HG02678 (cell line): ENCODE measurements at regions not wholly inside any gene's neighbourhood (a gene's known extent, or its start where the extent isn't known, plus 50 kb on each side); places are given as distances from the start of the nearest gene placed in this dataset.

ENCODE experiments used
- ATAC-seq: cut with Tn5 transposase; IDR thresholded peaks from one replicate; pipeline ENCODE4 v1.9.1; 2021; ENCODE audit warnings: mild to moderate bottlenecking, moderate library complexity; ENCODE audit not compliant: unreplicated experiment

- no peak for ATAC-seq
These were observed 590.3 kb upstream of the C9orf72 start for GRCh38 chr9:28163619-28164018.

- ATAC-seq: no peak
These were observed 592.9 kb upstream of the C9orf72 start for GRCh38 chr9:28166179-28166578.

- no peak for ATAC-seq
These were observed 603.9 kb upstream of the C9orf72 start for GRCh38 chr9:28177142-28177541.

GRCh38 chr9:28177925-28178324, 604.6 kb upstream of the C9orf72 start:
- no peak for ATAC-seq

GRCh38 chr9:28179893-28180292, 606.6 kb upstream of the C9orf72 start:
- ATAC-seq: no peak

- ATAC-seq: no peak
These were observed 617.7 kb upstream of the C9orf72 start for GRCh38 chr9:28190981-28191380.

GRCh38 chr9:28197653-28198052, 624.4 kb upstream of the C9orf72 start:
- ATAC-seq: no peak

GRCh38 chr9:28203036-28203435, 629.8 kb upstream of the C9orf72 start:
- no peak for ATAC-seq

GRCh38 chr9:28206280-28206679, 633.0 kb upstream of the C9orf72 start:
- no peak for ATAC-seq

- ATAC-seq: no peak
These were observed 634.4 kb upstream of the C9orf72 start for GRCh38 chr9:28207657-28208056.

GRCh38 chr9:28209130-28209529, 635.8 kb upstream of the C9orf72 start:
- ATAC-seq: no peak

GRCh38 chr9:28212979-28213378, 639.7 kb upstream of the C9orf72 start:
- ATAC-seq: no peak

- no peak for ATAC-seq
These were observed 642.4 kb upstream of the C9orf72 start for GRCh38 chr9:28215536-28216299.

- no peak for ATAC-seq
These were observed 659.4 kb upstream of the C9orf72 start for GRCh38 chr9:28232686-28233085.

GRCh38 chr9:28234133-28234893, 661.0 kb upstream of the C9orf72 start:
- ATAC-seq: no peak

- ATAC-seq: no peak
These were observed 661.6 kb upstream of the C9orf72 start for GRCh38 chr9:28234894-28235277.

- no peak for ATAC-seq
These were observed 676.1 kb upstream of the C9orf72 start for GRCh38 chr9:28249424-28249823.

GRCh38 chr9:28255174-28255573, 681.9 kb upstream of the C9orf72 start:
- no peak for ATAC-seq

- no peak for ATAC-seq
These were observed 687.0 kb upstream of the C9orf72 start for GRCh38 chr9:28260330-28260729.

- ATAC-seq: no peak
These were observed 691.1 kb upstream of the C9orf72 start for GRCh38 chr9:28264368-28264767.

GRCh38 chr9:28267351-28267750, 694.1 kb upstream of the C9orf72 start:
- ATAC-seq: no peak

- ATAC-seq: no peak
These were observed 696.9 kb upstream of the C9orf72 start for GRCh38 chr9:28270156-28270555.
